ENCODE measurements at regions not wholly inside any gene's neighbourhood (a gene's known extent, or its start where the extent isn't known, plus 50 kb on each side); places are given as distances from the start of the nearest gene placed in this dataset.

GRCh38 chr9:106649664-106650063 is 213.3 kb upstream of the ZNF462 start:
- Histone ChIP-seq H3K4me1 (ENCODE audit: control insufficient read depth, insufficient read depth, low read length, poor library complexity, severe bottlenecking) (no peaks in the 10 kb centered on the region), H3K27me3 (ENCODE audit: control insufficient read depth, insufficient read depth, low read length) (no peaks in the 10 kb centered on the region), H3K4me3 (ENCODE audit: low read depth, low read length) (no peak overlapping the region), H3K27ac (ENCODE audit: insufficient read depth, low read length, poor library complexity, severe bottlenecking) (no peak overlapping the region), H3K36me3 (ENCODE audit: control insufficient read depth, insufficient read depth, low read length) (no peaks in the 10 kb centered on the region), H3K9me3 (ENCODE audit: control insufficient read depth in 2 of 2, low read length in 2 of 2) (no peaks in the 10 kb centered on the region)
- no peaks in the 10 kb centered on the region for H3K36me3 Mint-ChIP-seq
- H3K9me3 Mint-ChIP-seq = peaks cover 7 to 15% (median 10%) of the 10 kb centered on the region in 7 donors
- ATAC-seq (ENCODE audit: low read depth in 2 of 2) = no peak
- H3K4me3 Mint-ChIP-seq = no peak overlapping the region
- H3K4me1 Mint-ChIP-seq = no peaks in the 10 kb centered on the region
- H3K27ac Mint-ChIP-seq = no peak overlapping the region
- DNase-seq = no peak
- H3K27me3 Mint-ChIP-seq = no peaks in the 10 kb centered on the region

GRCh38 chr9:106653213-106653612 is 209.8 kb upstream of the ZNF462 start:
- H3K4me1 ChIP-seq (ENCODE audit: control insufficient read depth, insufficient read depth, low read length, poor library complexity, severe bottlenecking) = no peaks in the 10 kb centered on the region
- H3K4me3 ChIP-seq (ENCODE audit: low read depth, low read length) = no peak overlapping the region
- Mint-ChIP-seq H3K4me1 (no peaks in the 10 kb centered on the region), H3K36me3 (no peaks in the 10 kb centered on the region), H3K9me3 (peaks cover 4 to 25% (median 9%) of the 10 kb centered on the region in 7 donors), H3K27ac (no peak overlapping the region), H3K27me3 (no peaks in the 10 kb centered on the region), H3K4me3 (no peak overlapping the region)
- no peaks in the 10 kb centered on the region for H3K36me3 ChIP-seq (ENCODE audit: control insufficient read depth, insufficient read depth, low read length)
- H3K9me3 ChIP-seq (ENCODE audit: control insufficient read depth in 2 of 2, low read length in 2 of 2) = peaks cover 0 to 6% of the 10 kb centered on the region in 2 experiments
- H3K27ac ChIP-seq (ENCODE audit: insufficient read depth, low read length, poor library complexity, severe bottlenecking) = no peak overlapping the region
- DNase-seq (no peak), ATAC-seq (ENCODE audit: low read depth in 2 of 2) (no peak)
- no peaks in the 10 kb centered on the region for H3K27me3 ChIP-seq (ENCODE audit: control insufficient read depth, insufficient read depth, low read length)

GRCh38 chr9:106655966-106656365 is 207.0 kb upstream of the ZNF462 start:
- no peaks in the 10 kb centered on the region for H3K36me3 Mint-ChIP-seq
- Histone ChIP-seq H3K4me1 (ENCODE audit: control insufficient read depth, insufficient read depth, low read length, poor library complexity, severe bottlenecking) (no peaks in the 10 kb centered on the region), H3K36me3 (ENCODE audit: control insufficient read depth, insufficient read depth, low read length) (no peaks in the 10 kb centered on the region), H3K4me3 (ENCODE audit: low read depth, low read length) (no peak overlapping the region), H3K27ac (ENCODE audit: insufficient read depth, low read length, poor library complexity, severe bottlenecking) (no peak overlapping the region), H3K9me3 (ENCODE audit: control insufficient read depth in 2 of 2, low read length in 2 of 2) (peaks cover 0 to 6% of the 10 kb centered on the region in 2 experiments), H3K27me3 (ENCODE audit: control insufficient read depth, insufficient read depth, low read length) (no peaks in the 10 kb centered on the region)
- no peak overlapping the region for H3K27ac Mint-ChIP-seq
- H3K27me3 Mint-ChIP-seq = no peaks in the 10 kb centered on the region
- H3K9me3 Mint-ChIP-seq = peaks cover 4 to 24% (median 12%) of the 10 kb centered on the region in 7 donors
- H3K4me1 Mint-ChIP-seq = no peaks in the 10 kb centered on the region
- DNase-seq (no peak), ATAC-seq (ENCODE audit: low read depth in 2 of 2) (no peak)
- no peak overlapping the region for H3K4me3 Mint-ChIP-seq

- H3K4me1 ChIP-seq (ENCODE audit: control insufficient read depth, insufficient read depth, low read length, poor library complexity, severe bottlenecking) = no peaks in the 10 kb centered on the region
- peaks cover 0 to 6% of the 10 kb centered on the region in 2 experiments for H3K9me3 ChIP-seq (ENCODE audit: control insufficient read depth in 2 of 2, low read length in 2 of 2)
- H3K27me3 ChIP-seq (ENCODE audit: control insufficient read depth, insufficient read depth, low read length) = no peaks in the 10 kb centered on the region
- no peak overlapping the region for H3K27ac Mint-ChIP-seq
- H3K27me3 Mint-ChIP-seq = no peaks in the 10 kb centered on the region
- H3K4me3 ChIP-seq (ENCODE audit: low read depth, low read length) = no peak overlapping the region
- peaks cover 4 to 24% (median 12%) of the 10 kb centered on the region in 7 donors for H3K9me3 Mint-ChIP-seq
- H3K36me3 Mint-ChIP-seq = no peaks in the 10 kb centered on the region
- H3K4me1 Mint-ChIP-seq = no peaks in the 10 kb centered on the region
- H3K4me3 Mint-ChIP-seq = no peak overlapping the region
- H3K36me3 ChIP-seq (ENCODE audit: control insufficient read depth, insufficient read depth, low read length) = no peaks in the 10 kb centered on the region
- no peak for ATAC-seq (ENCODE audit: low read depth in 2 of 2)
- no peak for DNase-seq
- no peak overlapping the region for H3K27ac ChIP-seq (ENCODE audit: insufficient read depth, low read length, poor library complexity, severe bottlenecking)
These were observed 205.0 kb upstream of the ZNF462 start for GRCh38 chr9:106657926-106658325.

GRCh38 chr9:106668534-106668933 is 194.4 kb upstream of the ZNF462 start:
- no peaks in the 10 kb centered on the region for H3K36me3 Mint-ChIP-seq

GRCh38 chr9:106669835-106670234 is 193.1 kb upstream of the ZNF462 start:
- H3K4me1 Mint-ChIP-seq = no peaks in the 10 kb centered on the region
- Histone ChIP-seq H3K4me3 (ENCODE audit: low read depth, low read length) (no peak overlapping the region), H3K27ac (ENCODE audit: insufficient read depth, low read length, poor library complexity, severe bottlenecking) (no peak overlapping the region), H3K36me3 (ENCODE audit: control insufficient read depth, insufficient read depth, low read length) (no peaks in the 10 kb centered on the region), H3K27me3 (ENCODE audit: control insufficient read depth, insufficient read depth, low read length) (no peaks in the 10 kb centered on the region), H3K9me3 (ENCODE audit: control insufficient read depth in 2 of 2, low read length in 2 of 2) (no peaks in the 10 kb centered on the region), H3K4me1 (ENCODE audit: control insufficient read depth, insufficient read depth, low read length, poor library complexity, severe bottlenecking) (no peaks in the 10 kb centered on the region)
- no peak for DNase-seq
- ATAC-seq (ENCODE audit: low read depth in 2 of 2) = no peak
- no peak overlapping the region for H3K27ac Mint-ChIP-seq
- no peaks in the 10 kb centered on the region for H3K36me3 Mint-ChIP-seq
- peaks cover 0 to 9% (median 4%) of the 10 kb centered on the region in 7 donors for H3K9me3 Mint-ChIP-seq
- H3K27me3 Mint-ChIP-seq = no peaks in the 10 kb centered on the region
- no peak overlapping the region for H3K4me3 Mint-ChIP-seq

More at GRCh38 chr9:106668534-106668933, 194.4 kb upstream of the ZNF462 start:
- H3K27me3 ChIP-seq (ENCODE audit: control insufficient read depth, insufficient read depth, low read length) = no peaks in the 10 kb centered on the region
- no peaks in the 10 kb centered on the region for H3K9me3 ChIP-seq (ENCODE audit: control insufficient read depth in 2 of 2, low read length in 2 of 2)
- Mint-ChIP-seq H3K27me3 (no peaks in the 10 kb centered on the region), H3K4me3 (no peak overlapping the region), H3K9me3 (peaks cover 0 to 7% (median 2%) of the 10 kb centered on the region in 7 donors), H3K4me1 (no peaks in the 10 kb centered on the region), H3K27ac (no peak overlapping the region)
- no peak overlapping the region for H3K27ac ChIP-seq (ENCODE audit: insufficient read depth, low read length, poor library complexity, severe bottlenecking)
- DNase-seq = no peak
- no peaks in the 10 kb centered on the region for H3K36me3 ChIP-seq (ENCODE audit: control insufficient read depth, insufficient read depth, low read length)
- H3K4me1 ChIP-seq (ENCODE audit: control insufficient read depth, insufficient read depth, low read length, poor library complexity, severe bottlenecking) = no peaks in the 10 kb centered on the region
- H3K4me3 ChIP-seq (ENCODE audit: low read depth, low read length) = no peak overlapping the region
- no peak for ATAC-seq (ENCODE audit: low read depth in 2 of 2)

- Histone ChIP-seq H3K36me3 (ENCODE audit: control insufficient read depth, insufficient read depth, low read length) (no peaks in the 10 kb centered on the region), H3K27me3 (ENCODE audit: control insufficient read depth, insufficient read depth, low read length) (no peaks in the 10 kb centered on the region), H3K27ac (ENCODE audit: insufficient read depth, low read length, poor library complexity, severe bottlenecking) (no peak overlapping the region), H3K9me3 (ENCODE audit: control insufficient read depth in 2 of 2, low read length in 2 of 2) (no peaks in the 10 kb centered on the region), H3K4me3 (ENCODE audit: low read depth, low read length) (no peak overlapping the region), H3K4me1 (ENCODE audit: control insufficient read depth, insufficient read depth, low read length, poor library complexity, severe bottlenecking) (no peaks in the 10 kb centered on the region)
- Mint-ChIP-seq H3K36me3 (no peaks in the 10 kb centered on the region), H3K4me3 (no peak overlapping the region), H3K4me1 (no peaks in the 10 kb centered on the region), H3K27me3 (no peaks in the 10 kb centered on the region), H3K9me3 (peaks cover 0 to 9% (median 4%) of the 10 kb centered on the region in 7 donors), H3K27ac (no peak overlapping the region)
- ATAC-seq (ENCODE audit: low read depth in 2 of 2) (no peak), DNase-seq (no peak)
These were observed 192.5 kb upstream of the ZNF462 start for GRCh38 chr9:106670418-106670817.

GRCh38 chr9:106675780-106676179 is 187.2 kb upstream of the ZNF462 start:
- H3K27ac ChIP-seq (ENCODE audit: insufficient read depth, low read length, poor library complexity, severe bottlenecking) = no peak overlapping the region
- H3K36me3 ChIP-seq (ENCODE audit: control insufficient read depth, insufficient read depth, low read length) = no peaks in the 10 kb centered on the region
- Mint-ChIP-seq H3K36me3 (no peaks in the 10 kb centered on the region), H3K4me1 (no peaks in the 10 kb centered on the region), H3K27me3 (no peaks in the 10 kb centered on the region), H3K9me3 (peaks cover 0 to 11% (median 2%) of the 10 kb centered on the region in 7 donors), H3K4me3 (no peak overlapping the region), H3K27ac (no peak overlapping the region)
- H3K27me3 ChIP-seq (ENCODE audit: control insufficient read depth, insufficient read depth, low read length) = no peaks in the 10 kb centered on the region
- no peak for ATAC-seq (ENCODE audit: low read depth in 2 of 2)
- no peaks in the 10 kb centered on the region for H3K9me3 ChIP-seq (ENCODE audit: control insufficient read depth in 2 of 2, low read length in 2 of 2)
- no peak for DNase-seq
- no peak overlapping the region for H3K4me3 ChIP-seq (ENCODE audit: low read depth, low read length)
- H3K4me1 ChIP-seq (ENCODE audit: control insufficient read depth, insufficient read depth, low read length, poor library complexity, severe bottlenecking) = no peaks in the 10 kb centered on the region
